ENCODE measurements at regions not wholly inside any gene's neighbourhood (a gene's known extent, or its start where the extent isn't known, plus 50 kb on each side); places are given as distances from the start of the nearest gene placed in this dataset.
A peak's percentile ranks its signal among the peaks of the same experiment; 100 is the strongest.

- Histone ChIP-seq H3K27me3 (ENCODE audit: control insufficient read depth, insufficient read depth, low read length) (no peaks in the 10 kb centered on the region), H2AFZ (ENCODE audit: low read length) (no peak overlapping the region), H3K36me3 (ENCODE audit: control insufficient read depth, insufficient read depth, low read length) (no peaks in the 10 kb centered on the region), H3K79me2 (ENCODE audit: control insufficient read depth, insufficient read depth, low read length) (no peaks in the 10 kb centered on the region), H3K9ac (ENCODE audit: insufficient read depth, low read length) (no peak overlapping the region), H3K27ac (ENCODE audit: insufficient read depth, low read length) (no peak overlapping the region), H3K9me3 (ENCODE audit: control insufficient read depth, insufficient read depth, low read depth, low read length) (no peaks in the 10 kb centered on the region), H3K4me2 (ENCODE audit: extremely low read depth, insufficient read depth, low read length) (no peak overlapping the region), H3K4me1 (ENCODE audit: control insufficient read depth, extremely low read depth, insufficient read depth, low read length) (no peaks in the 10 kb centered on the region), H3K4me3 (replicated peaks in 1 of 4; ENCODE audit: control extremely low read depth in 1 of 4, insufficient read depth in 1 of 4, low read depth in 3 of 4, low read length in 4 of 4) (no peak overlapping the region), H4K20me1 (ENCODE audit: control insufficient read depth, extremely low read depth, insufficient read depth, low read length) (no peaks in the 10 kb centered on the region)
- DNase-seq (ENCODE audit: low read depth in 2 of 2), result peak; percentile 5 to 30
- TF ChIP-seq EZH2 (IDR thresholded peaks at IDR 0.05; ENCODE audit: low read length, missing control alignments), result no peak
- TF ChIP-seq, protein P1, sequence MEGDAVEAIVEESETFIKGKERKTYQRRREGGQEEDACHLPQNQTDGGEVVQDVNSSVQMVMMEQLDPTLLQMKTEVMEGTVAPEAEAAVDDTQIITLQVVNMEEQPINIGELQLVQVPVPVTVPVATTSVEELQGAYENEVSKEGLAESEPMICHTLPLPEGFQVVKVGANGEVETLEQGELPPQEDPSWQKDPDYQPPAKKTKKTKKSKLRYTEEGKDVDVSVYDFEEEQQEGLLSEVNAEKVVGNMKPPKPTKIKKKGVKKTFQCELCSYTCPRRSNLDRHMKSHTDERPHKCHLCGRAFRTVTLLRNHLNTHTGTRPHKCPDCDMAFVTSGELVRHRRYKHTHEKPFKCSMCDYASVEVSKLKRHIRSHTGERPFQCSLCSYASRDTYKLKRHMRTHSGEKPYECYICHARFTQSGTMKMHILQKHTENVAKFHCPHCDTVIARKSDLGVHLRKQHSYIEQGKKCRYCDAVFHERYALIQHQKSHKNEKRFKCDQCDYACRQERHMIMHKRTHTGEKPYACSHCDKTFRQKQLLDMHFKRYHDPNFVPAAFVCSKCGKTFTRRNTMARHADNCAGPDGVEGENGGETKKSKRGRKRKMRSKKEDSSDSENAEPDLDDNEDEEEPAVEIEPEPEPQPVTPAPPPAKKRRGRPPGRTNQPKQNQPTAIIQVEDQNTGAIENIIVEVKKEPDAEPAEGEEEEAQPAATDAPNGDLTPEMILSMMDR (conservative IDR thresholded peaks at IDR 0.05 in 1 of 2, IDR thresholded peaks at IDR 0.05 in 1 of 2; ENCODE audit: low read depth in 1 of 2, low read length in 2 of 2), result no peak
Measured at GRCh38 chr7:7122033-7122478, 60.3 kb upstream of the C1GALT1 start.

DNA sequence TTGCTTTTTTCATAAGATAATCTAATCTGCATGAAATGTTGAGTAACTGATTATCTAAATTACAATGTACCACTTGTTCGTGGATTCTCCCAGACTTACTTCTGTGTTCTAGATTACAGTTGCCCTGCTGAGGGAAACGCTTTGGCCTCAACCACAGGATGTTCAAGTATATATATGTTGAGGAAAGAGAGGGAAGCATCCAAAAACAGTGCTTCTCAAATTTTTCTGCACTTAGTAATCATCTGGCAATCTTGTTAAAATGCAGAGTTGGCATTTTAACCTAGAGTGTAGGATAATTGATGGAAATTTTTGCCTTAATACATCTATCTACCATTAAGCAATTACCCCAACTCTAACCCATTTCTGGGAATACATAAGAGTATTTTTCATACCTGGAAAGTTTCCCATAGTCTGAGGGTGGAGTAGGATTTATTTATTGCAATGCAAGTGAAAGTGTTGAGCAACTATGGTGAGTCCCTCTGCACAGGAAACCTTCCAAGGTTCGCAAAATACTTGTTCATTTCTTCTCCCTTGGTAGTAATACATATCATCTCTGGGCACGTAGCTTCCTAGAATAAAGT lies 59.6 kb upstream of the C1GALT1 start:
- Histone ChIP-seq H3K9me3 (ENCODE audit: control insufficient read depth, insufficient read depth, low read depth, low read length) (no peaks in the 10 kb centered on the region), H3K27ac (ENCODE audit: insufficient read depth, low read length) (no peak overlapping the region), H3K79me2 (ENCODE audit: control insufficient read depth, insufficient read depth, low read length) (no peaks in the 10 kb centered on the region), H3K4me3 (replicated peaks in 1 of 4; ENCODE audit: control extremely low read depth in 1 of 4, insufficient read depth in 1 of 4, low read depth in 3 of 4, low read length in 4 of 4) (no peak overlapping the region), H3K9ac (ENCODE audit: insufficient read depth, low read length) (no peak overlapping the region), H3K4me2 (ENCODE audit: extremely low read depth, insufficient read depth, low read length) (no peak overlapping the region), H2AFZ (ENCODE audit: low read length) (no peak overlapping the region), H3K27me3 (ENCODE audit: control insufficient read depth, insufficient read depth, low read length) (no peaks in the 10 kb centered on the region), H3K4me1 (ENCODE audit: control insufficient read depth, extremely low read depth, insufficient read depth, low read length) (no peaks in the 10 kb centered on the region), H3K36me3 (ENCODE audit: control insufficient read depth, insufficient read depth, low read length) (no peaks in the 10 kb centered on the region), H4K20me1 (ENCODE audit: control insufficient read depth, extremely low read depth, insufficient read depth, low read length) (no peaks in the 10 kb centered on the region)
- TF ChIP-seq EZH2 (IDR thresholded peaks at IDR 0.05; ENCODE audit: low read length, missing control alignments), result no peak
- TF ChIP-seq, protein P1 (conservative IDR thresholded peaks at IDR 0.05 in 1 of 2, IDR thresholded peaks at IDR 0.05 in 1 of 2; ENCODE audit: low read depth in 1 of 2, low read length in 2 of 2), result no peak
- peak; percentile 77 to 94 for DNase-seq (ENCODE audit: low read depth in 2 of 2)

DNA sequence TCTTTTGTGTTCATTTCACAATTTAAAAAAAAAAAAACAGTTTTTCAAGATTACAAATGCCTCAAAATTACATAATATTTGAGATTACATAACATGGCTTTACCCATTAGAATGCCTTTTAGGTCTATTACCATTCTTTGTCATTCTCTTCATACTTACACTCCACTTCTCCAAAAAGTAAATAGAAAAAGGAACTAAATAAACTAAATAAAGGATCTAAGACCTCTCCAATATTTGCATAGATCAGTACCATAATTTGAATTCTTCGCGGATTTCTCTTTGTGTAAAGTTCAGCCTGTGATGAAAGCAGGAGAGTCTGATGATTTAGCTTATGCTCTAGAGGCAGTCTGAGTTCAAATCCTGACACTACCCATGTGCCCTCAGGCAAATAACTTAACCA lies 56.4 kb upstream of the C1GALT1 start:
- Histone ChIP-seq H3K79me2 (ENCODE audit: control insufficient read depth, insufficient read depth, low read length) (no peaks in the 10 kb centered on the region), H3K27me3 (ENCODE audit: control insufficient read depth, insufficient read depth, low read length) (no peaks in the 10 kb centered on the region), H3K4me2 (ENCODE audit: extremely low read depth, insufficient read depth, low read length) (no peak overlapping the region), H3K36me3 (ENCODE audit: control insufficient read depth, insufficient read depth, low read length) (no peaks in the 10 kb centered on the region), H3K9me3 (ENCODE audit: control insufficient read depth, insufficient read depth, low read depth, low read length) (no peaks in the 10 kb centered on the region), H3K27ac (ENCODE audit: insufficient read depth, low read length) (no peak overlapping the region), H3K9ac (ENCODE audit: insufficient read depth, low read length) (no peak overlapping the region), H3K4me3 (replicated peaks in 1 of 4; ENCODE audit: control extremely low read depth in 1 of 4, insufficient read depth in 1 of 4, low read depth in 3 of 4, low read length in 4 of 4) (no peak overlapping the region), H3K4me1 (ENCODE audit: control insufficient read depth, extremely low read depth, insufficient read depth, low read length) (no peaks in the 10 kb centered on the region), H4K20me1 (ENCODE audit: control insufficient read depth, extremely low read depth, insufficient read depth, low read length) (no peaks in the 10 kb centered on the region), H2AFZ (ENCODE audit: low read length) (no peak overlapping the region)
- no peak for DNase-seq (ENCODE audit: low read depth in 2 of 2)
- TF ChIP-seq, protein P1 (conservative IDR thresholded peaks at IDR 0.05 in 1 of 2, IDR thresholded peaks at IDR 0.05 in 1 of 2; ENCODE audit: low read depth in 1 of 2, low read length in 2 of 2), result no peak

All from fibroblast of lung (primary cell).